GM23248 (cell line): ENCODE measurements at regions not wholly inside any gene's neighbourhood (a gene's known extent, or its start where the extent isn't known, plus 50 kb on each side); places are given as distances from the start of the nearest gene placed in this dataset.

Experiments
- DNase-seq: peaks from one replicate; pipeline ENCODE4 v3.0.0-alpha.2; 2015
- H2AFZ ChIP-seq: fragments of 200-600 bp; sonication (generic); 2 replicates; pipeline ENCODE4 v1.6.1; 2016; ENCODE audit warnings: antibody characterized with exemption
- H3F3A ChIP-seq: fragments of 200-600 bp; sonication (generic); 2 replicates; pipeline ENCODE4 v1.6.1; 2016; ENCODE audit warnings: mild to moderate bottlenecking, antibody characterized with exemption, mixed run types; ENCODE audit not compliant: insufficient read depth
- H3K27ac ChIP-seq: fragments of 200-600 bp; sonication (generic); 2 replicates; pipeline ENCODE4 v1.5.1; 2016; ENCODE audit warnings: mild to moderate bottlenecking
- H3K27me3 ChIP-seq: fragments of 200-600 bp; sonication (generic); replicated peaks from 2 replicates; pipeline ENCODE4 v1.6.1; 2016; ENCODE audit warnings: mild to moderate bottlenecking; ENCODE audit not compliant: insufficient read depth
- H3K36me3 ChIP-seq: fragments of 200-600 bp; sonication (generic); 2 replicates; pipeline ENCODE4 v1.6.1; 2016; ENCODE audit warnings: low read depth, mild to moderate bottlenecking
- H3K4me1 ChIP-seq: fragments of 200-600 bp; sonication (generic); 2 replicates; pipeline ENCODE4 v1.6.1; 2016; ENCODE audit warnings: mild to moderate bottlenecking; ENCODE audit not compliant: insufficient read depth
- H3K4me2 ChIP-seq: fragments of 200-600 bp; sonication (generic); one replicate; pipeline ENCODE4 v1.6.1; 2016; ENCODE audit warnings: mild to moderate bottlenecking; ENCODE audit not compliant: unreplicated experiment
- H3K4me3 ChIP-seq: fragments of 200-600 bp; sonication (generic); 2 replicates; pipeline ENCODE4 v1.5.1; 2016; ENCODE audit warnings: mild to moderate bottlenecking
- H3K79me2 ChIP-seq: fragments of 200-600 bp; sonication (generic); 2 replicates; pipeline ENCODE4 v1.6.1; 2016; ENCODE audit warnings: mild to moderate bottlenecking; ENCODE audit not compliant: insufficient read depth
- H3K9ac ChIP-seq: fragments of 200-600 bp; sonication (generic); 2 replicates; pipeline ENCODE4 v1.6.1; 2016; ENCODE audit warnings: mild to moderate bottlenecking
- H3K9me2 ChIP-seq: fragments of 200-600 bp; sonication (generic); 2 replicates; pipeline ENCODE4 v1.6.1; 2016; ENCODE audit warnings: mixed run types, mild to moderate bottlenecking, moderate library complexity; ENCODE audit not compliant: insufficient read depth
- H3K9me3 ChIP-seq: fragments of 200-600 bp; sonication (generic); one replicate; pipeline ENCODE4 v1.6.1; 2017; ENCODE audit warnings: low read depth
- H4K20me1 ChIP-seq: fragments of 200-600 bp; sonication (generic); 2 replicates; pipeline ENCODE4 v1.6.0; 2016; ENCODE audit not compliant: insufficient read depth
- EZH2 ChIP-seq: fragments of 200-600 bp; sonication (generic); IDR thresholded peaks from 2 replicates; pipeline ENCODE4 v1.6.1; 2018; ENCODE audit warnings: antibody characterized with exemption, mild to moderate bottlenecking; ENCODE audit not compliant: insufficient read depth, poor library complexity, severe bottlenecking
- EZH2phosphoT487 ChIP-seq: fragments of 200-600 bp; sonication (generic); IDR thresholded peaks from 2 replicates; pipeline ENCODE4 v1.6.1; 2018; ENCODE audit warnings: antibody characterized with exemption, moderate library complexity, mild to moderate bottlenecking, low read depth; ENCODE audit not compliant: insufficient read depth
- WGBS, 2 experiments: methylation state at CpG; one replicate each; pipeline ENCODE4 v1.1.6; 2015 to 2017; ENCODE audit warnings: low lambda C conversion rate in 2 of 2, low coverage in 1 of 2; ENCODE audit errors: missing lambda C conversion rate in 2 of 2; 5-methylcytosine and 5-hydroxymethylcytosine counted together
- in situ Hi-C: fragments of 300-500 bp; cut with MboI; formaldehyde crosslinking; loops from 2 replicates; pipeline ENCODE4 v1.15.0; 2020

DNA sequence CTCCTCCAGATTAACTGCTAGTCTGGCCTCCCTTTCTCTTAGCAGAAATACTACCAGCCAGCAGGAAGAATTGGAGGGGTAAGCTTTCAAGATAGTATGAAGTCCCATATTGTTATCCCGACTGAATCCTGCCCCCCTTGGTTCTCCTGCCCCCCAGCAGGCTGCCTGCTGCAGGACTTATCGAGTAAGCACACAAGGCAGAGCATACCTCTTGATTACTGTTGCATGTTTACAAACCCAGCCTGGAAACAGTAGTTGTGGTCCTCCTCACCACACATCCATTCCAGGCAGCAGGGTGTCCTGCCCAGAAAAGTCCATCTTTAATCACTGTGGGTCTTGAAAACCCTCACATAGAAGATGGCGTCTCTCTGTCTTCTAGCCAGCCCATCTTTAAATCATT, 66.8 kb upstream of the PPP2R3A start:
- H3K27ac ChIP-seq = no peak overlapping the region
- no peak overlapping the region for H3K4me3 ChIP-seq
- H3K79me2 ChIP-seq = no peaks in the 10 kb centered on the region
- H3K9me2 ChIP-seq = no peaks in the 10 kb centered on the region
- H3K27me3 ChIP-seq = no peaks in the 10 kb centered on the region
- H3F3A ChIP-seq = peaks cover 27% of the 10 kb centered on the region
- H3K4me1 ChIP-seq = peaks cover 29% of the 10 kb centered on the region
- 79 to 92% methylated on average over 3 of the region's 3 CpGs for WGBS, 2 experiments
- no peak for DNase-seq
- in situ Hi-C loops = loop anchor here (10.0 to 25.0 kb wide), 2 partner anchors 1104 to 1286 kb away; partner anchors contain the start of gene EPHB1
- TF ChIP-seq EZH2phosphoT487 = no peak
- no peak for TF ChIP-seq EZH2
- no peaks in the 10 kb centered on the region for H3K9me3 ChIP-seq
- no peak overlapping the region for H3K4me2 ChIP-seq
- H4K20me1 ChIP-seq = no peaks in the 10 kb centered on the region
- H2AFZ ChIP-seq = no peak overlapping the region
- H3K9ac ChIP-seq = no peak overlapping the region
- H3K36me3 ChIP-seq = no peaks in the 10 kb centered on the region

DNA sequence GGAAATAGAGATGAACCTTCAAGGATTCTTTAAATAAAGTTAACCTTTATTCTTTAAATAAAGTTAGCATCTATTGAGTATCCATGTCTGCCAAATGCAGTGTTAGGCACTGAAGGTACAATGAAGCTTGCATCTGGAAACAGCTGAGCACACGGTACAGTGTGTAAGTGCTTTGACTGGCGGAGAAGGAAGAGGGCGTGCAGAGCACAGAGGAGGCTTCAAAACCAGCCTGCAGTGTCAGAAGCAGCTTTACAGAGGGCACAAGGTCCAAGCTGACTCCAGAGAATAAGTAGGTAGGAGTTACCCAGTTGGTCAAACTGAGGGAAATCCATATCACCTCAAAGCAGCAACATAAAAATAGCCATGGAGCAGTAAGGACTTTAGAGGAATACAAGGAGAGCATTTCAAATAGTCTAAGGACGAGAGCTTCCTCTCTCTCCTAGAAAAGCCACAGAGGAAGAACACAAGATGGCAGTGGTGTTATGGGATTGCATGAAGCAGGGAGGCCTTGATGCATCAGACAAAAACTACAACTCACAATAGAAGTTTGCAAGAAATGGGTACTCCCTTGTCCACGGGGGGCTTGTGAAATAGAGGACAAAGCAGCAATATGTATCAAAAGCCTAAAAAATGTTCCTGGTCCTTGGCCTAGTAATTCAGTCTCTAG, 60.3 kb upstream of the PPP2R3A start:
- Histone ChIP-seq H3K79me2 (no peaks in the 10 kb centered on the region), H3K9me2 (no peaks in the 10 kb centered on the region), H3F3A (no peaks in the 10 kb centered on the region), H3K27ac (no peak overlapping the region), H3K4me1 (no peaks in the 10 kb centered on the region), H3K9ac (no peak overlapping the region), H3K4me2 (no peak overlapping the region), H3K27me3 (no peaks in the 10 kb centered on the region), H3K36me3 (no peaks in the 10 kb centered on the region), H4K20me1 (no peaks in the 10 kb centered on the region), H2AFZ (peak overlapping the region; percentile 43; the same call in 1 of the 2 replicates), H3K9me3 (no peaks in the 10 kb centered on the region), H3K4me3 (no peak overlapping the region)
- TF ChIP-seq EZH2phosphoT487 = no peak
- no peak for TF ChIP-seq EZH2
- DNase-seq = peak; percentile 51
- WGBS, 2 experiments = 45 to 50% methylated on average over 5 of the region's 5 CpGs
- in situ Hi-C loops = no loop called here

DNA sequence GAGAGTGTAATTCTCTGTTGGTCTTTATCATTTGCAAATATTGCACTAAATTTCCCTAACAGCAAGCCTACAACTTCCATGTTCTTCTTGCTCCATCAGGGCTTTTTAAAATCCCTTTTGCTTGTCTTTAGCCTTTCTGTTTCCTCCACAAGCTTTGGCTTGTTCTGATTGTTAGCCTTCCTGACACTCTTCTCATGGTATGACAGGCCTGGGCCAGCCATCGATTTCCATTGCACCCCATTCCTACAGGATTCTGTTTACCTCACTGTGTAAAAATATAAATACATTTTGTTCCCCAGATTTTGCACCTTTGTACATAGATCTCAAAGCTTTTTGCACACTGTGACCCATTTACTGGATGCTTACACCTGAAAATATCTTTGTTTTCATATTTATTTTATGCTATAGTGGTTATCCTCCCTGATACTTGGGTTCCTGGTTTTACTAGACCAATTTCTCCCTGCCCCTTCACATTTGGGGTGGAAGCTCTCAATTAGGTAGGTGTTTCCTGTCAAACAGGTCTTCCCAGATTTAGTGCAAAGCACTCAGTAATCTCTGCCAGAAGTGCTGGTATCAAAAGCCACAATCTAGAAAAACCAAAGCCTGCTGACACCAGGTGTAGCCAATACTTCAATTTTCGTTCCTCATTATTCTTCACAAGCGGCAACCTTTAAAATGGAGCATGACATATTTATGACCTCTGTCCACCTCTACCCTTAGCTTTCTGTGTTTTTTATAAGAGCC, 57.9 kb upstream of the PPP2R3A start:
- Histone ChIP-seq H4K20me1 (no peaks in the 10 kb centered on the region), H3F3A (no peaks in the 10 kb centered on the region), H3K4me3 (no peak overlapping the region), H3K9me3 (no peaks in the 10 kb centered on the region), H3K9me2 (no peaks in the 10 kb centered on the region), H3K79me2 (no peaks in the 10 kb centered on the region), H3K27ac (no peak overlapping the region), H3K4me1 (no peaks in the 10 kb centered on the region), H3K9ac (no peak overlapping the region), H3K27me3 (no peaks in the 10 kb centered on the region), H2AFZ (no peak overlapping the region), H3K4me2 (no peak overlapping the region), H3K36me3 (no peaks in the 10 kb centered on the region)
- in situ Hi-C loops = no loop called here
- DNase-seq = no peak
- 94 to 99% methylated on average over 3 of the region's 3 CpGs for WGBS, 2 experiments
- TF ChIP-seq EZH2 (no peak), EZH2phosphoT487 (no peak)

DNA sequence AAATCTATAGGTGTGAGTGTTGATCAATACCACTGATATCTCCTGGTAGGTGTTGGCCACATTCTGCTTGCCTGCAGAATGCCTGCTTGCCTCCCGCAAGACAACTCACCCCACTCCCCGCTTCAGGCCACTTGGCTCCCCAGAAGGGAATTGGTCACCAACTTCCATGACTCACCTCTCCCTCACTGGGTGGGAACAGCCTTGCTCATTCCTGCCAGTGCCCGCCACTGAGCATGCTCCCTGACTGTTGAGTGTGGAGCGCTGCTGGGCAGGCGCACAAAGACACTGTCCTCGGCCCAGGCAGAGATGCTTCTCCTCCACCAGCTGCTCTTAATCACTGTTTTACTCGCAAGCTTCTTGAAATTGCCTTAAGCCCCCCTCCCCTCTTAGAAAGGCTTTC, 57.3 kb upstream of the PPP2R3A start:
- Histone ChIP-seq H2AFZ (no peak overlapping the region), H3F3A (no peaks in the 10 kb centered on the region), H3K79me2 (no peaks in the 10 kb centered on the region), H3K4me2 (no peak overlapping the region), H3K9me2 (no peaks in the 10 kb centered on the region), H3K36me3 (no peaks in the 10 kb centered on the region), H3K9me3 (no peaks in the 10 kb centered on the region), H3K27ac (no peak overlapping the region), H3K4me1 (no peaks in the 10 kb centered on the region), H3K4me3 (no peak overlapping the region), H3K27me3 (no peaks in the 10 kb centered on the region), H4K20me1 (no peaks in the 10 kb centered on the region), H3K9ac (no peak overlapping the region)
- peak; percentile 36 for DNase-seq
- in situ Hi-C loops = no loop called here
- TF ChIP-seq EZH2phosphoT487 (no peak), EZH2 (no peak)
- WGBS, 2 experiments = 84 to 88% methylated on average over 7 of the region's 7 CpGs
